Activated effector memory CD4-positive, alpha-beta T cell treated with Interleukin-2 at 50 U/mL for 16 hours (primary cell): ENCODE measurements at regions not wholly inside any gene's neighbourhood (a gene's known extent, or its start where the extent isn't known, plus 50 kb on each side); places are given as distances from the start of the nearest gene placed in this dataset.
"Not testable (repeated sequence)": the region's sequence is repeated elsewhere in the genome, so short reads cannot be mapped to it uniquely, and the experiment has no call there.

ENCODE experiments used
- DNase-seq: peaks from one replicate; pipeline ENCODE4 v3.0.0-alpha.2; 2020

DNA sequence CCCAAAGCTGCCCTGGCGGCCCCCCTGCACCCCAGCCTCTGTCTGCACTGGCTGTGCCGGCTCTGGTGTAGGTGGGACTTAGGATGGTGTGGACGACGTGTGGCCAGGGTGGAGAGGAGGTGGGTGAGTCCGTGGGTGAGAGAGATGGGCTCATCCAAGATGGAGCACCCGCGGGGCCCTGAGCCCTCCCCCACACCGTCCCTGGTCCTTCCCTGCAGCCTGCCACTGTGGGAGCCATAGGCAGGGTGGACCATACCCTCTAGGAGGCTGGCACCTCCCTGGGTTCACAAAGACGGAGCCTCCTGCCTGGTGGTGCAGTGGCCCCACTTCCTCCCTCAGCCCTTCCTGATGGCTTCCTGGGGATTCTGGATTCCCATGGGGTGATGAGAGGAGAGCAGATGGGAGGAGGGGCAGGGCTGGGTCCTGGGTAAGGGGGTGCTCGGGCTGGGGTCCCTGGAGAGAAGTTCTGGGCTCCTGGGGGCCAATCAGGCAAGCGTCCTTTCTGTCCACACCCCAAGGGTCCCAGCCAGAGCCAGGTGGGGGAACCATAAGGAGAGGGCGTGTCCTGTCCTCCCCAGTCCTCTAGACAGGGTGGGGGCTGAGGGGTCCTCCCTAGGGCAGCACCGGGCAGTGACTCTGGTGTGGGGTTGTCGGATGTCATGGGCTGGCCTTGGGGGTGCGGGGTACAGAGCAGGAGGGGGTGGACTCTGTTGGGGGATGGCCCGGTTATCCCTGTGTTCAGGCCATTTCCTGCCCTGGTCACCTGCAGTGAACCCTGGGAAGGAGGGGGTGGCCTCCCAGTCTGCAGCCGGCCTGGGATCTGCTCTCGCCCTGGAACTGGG is 384.8 kb downstream of the TMEM121 start:
- no peak for DNase-seq

DNA sequence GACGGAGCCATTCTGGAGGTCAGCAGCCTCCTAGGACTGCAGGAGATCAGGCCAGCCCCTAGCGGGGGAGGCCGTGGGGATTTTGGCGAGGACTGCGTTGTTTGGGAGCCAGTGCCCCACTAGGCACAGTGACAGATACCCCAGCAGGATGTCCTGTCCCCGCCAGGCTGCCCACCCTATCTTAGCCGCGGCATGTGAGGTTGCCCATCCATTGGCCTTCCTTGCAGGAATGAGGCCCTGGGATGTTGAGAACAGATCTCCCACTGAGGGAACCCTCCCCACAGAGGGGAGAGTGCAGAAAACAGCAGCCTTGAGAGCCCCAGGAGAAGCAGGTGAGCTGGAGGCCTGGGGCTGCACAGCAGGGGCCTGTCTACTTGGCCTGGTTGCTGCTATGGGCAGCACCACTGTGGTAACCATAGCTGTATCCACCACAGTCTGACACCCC is 385.5 kb downstream of the TMEM121 start:
- not testable (repeated sequence) for DNase-seq

- DNase-seq = no peak
Measured at GRCh38 chr14:105912641-105913180, 386.3 kb downstream of the TMEM121 start.

DNA sequence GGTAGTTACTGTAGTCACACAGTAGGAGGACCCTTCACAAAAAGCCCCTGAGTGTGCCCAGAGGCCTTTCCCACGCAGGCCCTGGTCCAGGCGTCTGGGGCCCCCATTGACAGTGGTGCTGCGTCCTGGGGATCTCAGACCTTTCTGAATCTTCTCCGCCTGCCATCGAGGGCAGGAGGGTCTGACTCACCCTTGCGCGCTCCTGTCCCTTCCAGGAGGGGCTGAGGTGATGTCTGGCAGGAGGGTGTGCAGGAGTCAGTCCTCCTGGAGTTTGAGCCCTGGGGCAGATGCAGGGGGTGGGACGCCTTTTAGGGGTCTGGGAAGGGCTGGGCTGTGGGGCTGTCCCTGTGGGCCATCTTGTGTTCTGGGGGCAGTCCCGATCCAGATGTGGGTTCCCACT is 386.8 kb downstream of the TMEM121 start:
- no peak for DNase-seq

- DNase-seq = no peak
Measured at GRCh38 chr14:105913861-105914260, 387.5 kb downstream of the TMEM121 start.

DNA sequence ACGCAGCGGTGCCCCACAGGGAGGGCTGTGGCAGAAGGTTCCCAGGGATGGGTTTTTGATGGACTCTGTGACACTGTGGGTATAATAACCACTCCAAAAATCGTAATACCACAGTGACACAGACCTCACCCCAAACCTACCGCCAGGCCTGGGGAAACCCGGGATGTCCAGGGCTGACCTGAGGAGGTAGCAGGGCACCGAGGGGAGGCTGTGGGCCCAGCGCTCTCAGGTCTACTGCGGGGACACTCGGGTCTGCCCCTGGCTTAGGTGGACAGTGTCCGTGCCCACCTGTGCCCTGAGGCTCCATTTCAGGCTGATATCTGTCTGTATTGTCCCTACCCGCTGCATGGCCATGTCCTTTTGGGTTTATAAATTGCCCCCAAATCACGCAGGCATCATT is 387.9 kb downstream of the TMEM121 start:
- not testable (repeated sequence) for DNase-seq

- no peak for DNase-seq
Measured at GRCh38 chr14:105914738-105915385, 388.5 kb downstream of the TMEM121 start.

DNA sequence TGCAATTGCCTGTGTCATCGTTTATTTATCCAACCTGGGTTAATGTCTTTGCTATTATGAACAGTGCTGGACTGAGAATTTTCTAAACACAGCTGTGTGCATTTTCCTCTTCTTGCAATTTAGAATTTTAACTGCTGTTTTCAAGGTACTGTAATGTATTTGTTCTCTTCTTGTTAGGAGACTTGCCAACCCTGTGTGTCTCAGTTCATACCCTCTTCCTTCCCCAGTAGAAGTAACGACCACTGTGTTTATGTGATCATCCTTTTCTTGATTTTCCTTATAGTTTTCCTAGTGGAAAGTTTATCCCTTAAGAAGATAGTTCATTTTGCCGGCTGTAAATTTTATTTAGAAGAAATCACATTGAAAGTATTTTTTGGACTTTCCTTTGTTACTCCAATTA is 389.2 kb downstream of the TMEM121 start:
- not testable (repeated sequence) for DNase-seq

DNA sequence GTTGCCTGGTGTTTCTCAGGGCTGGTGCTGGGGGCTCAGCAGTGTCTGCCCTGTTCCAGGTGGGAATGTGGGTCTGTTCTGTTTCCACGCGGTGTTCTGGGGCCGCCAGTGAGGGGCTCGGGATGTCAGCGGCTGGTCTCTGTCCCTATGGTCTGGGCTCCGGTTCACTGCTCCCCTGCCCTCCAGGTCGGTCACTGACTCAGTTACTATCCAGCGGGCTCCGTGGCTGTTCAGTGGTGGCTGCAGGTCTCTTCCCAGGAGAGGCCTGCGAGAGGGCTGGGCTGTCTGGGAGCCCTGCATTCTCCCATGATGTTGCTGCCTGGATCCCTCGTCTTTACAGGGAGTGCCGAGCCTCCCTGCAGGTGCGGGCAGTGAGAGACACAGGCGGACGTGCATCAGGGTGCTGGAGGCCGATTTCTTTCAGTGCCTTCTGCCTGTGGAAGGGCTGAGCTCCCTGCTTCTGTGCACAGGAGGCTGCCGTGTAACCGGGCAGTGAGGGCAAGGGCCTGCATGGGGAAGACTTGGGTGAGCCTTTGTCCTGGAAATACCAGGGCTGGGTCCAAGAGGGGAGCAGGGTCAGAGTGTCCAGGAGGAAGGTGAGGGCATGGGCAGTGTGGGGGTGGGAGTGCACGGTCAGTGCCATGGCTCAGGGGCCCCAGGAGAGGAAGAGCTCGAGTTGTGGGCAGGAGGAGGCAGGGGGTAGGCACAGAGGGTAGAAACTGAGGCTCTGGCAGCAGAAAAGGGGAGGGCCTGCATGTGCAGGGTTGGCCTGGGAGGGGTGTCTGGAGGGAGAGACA is 391.0 kb downstream of the TMEM121 start:
- DNase-seq = not testable (repeated sequence)

DNA sequence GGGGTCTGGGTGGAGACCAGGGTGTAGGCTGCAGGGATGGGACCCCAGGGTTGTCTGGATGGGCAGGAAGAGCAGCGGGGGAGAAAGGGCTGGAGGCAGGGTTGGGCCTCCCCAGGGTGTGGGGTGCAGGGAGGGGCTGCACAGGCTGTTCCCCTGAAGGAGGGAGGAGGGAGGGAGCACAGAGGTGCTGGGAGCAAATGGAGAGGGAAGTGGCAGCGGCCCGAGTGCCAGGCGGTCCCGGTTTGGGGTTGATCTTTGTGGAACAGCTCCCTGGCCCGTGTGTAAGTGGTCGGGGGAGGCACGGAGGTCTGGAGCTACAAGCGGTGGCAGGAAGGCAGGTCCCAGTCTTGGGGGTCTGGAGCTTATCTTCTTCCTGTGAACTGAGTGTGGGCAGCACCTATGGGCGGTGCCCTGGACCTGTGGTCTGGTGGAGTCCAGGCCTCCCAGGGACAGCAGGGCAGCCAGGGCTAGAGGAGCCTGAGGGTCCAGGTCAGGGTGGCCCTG is 391.6 kb downstream of the TMEM121 start:
- DNase-seq = no peak

- DNase-seq = no peak
Measured at GRCh38 chr14:105918496-105919262, 392.3 kb downstream of the TMEM121 start.

GRCh38 chr14:105919458-105920150 is 393.2 kb downstream of the TMEM121 start:
- no peak for DNase-seq

- not testable (repeated sequence) for DNase-seq
Measured at GRCh38 chr14:105920151-105920700, 393.8 kb downstream of the TMEM121 start.

DNA sequence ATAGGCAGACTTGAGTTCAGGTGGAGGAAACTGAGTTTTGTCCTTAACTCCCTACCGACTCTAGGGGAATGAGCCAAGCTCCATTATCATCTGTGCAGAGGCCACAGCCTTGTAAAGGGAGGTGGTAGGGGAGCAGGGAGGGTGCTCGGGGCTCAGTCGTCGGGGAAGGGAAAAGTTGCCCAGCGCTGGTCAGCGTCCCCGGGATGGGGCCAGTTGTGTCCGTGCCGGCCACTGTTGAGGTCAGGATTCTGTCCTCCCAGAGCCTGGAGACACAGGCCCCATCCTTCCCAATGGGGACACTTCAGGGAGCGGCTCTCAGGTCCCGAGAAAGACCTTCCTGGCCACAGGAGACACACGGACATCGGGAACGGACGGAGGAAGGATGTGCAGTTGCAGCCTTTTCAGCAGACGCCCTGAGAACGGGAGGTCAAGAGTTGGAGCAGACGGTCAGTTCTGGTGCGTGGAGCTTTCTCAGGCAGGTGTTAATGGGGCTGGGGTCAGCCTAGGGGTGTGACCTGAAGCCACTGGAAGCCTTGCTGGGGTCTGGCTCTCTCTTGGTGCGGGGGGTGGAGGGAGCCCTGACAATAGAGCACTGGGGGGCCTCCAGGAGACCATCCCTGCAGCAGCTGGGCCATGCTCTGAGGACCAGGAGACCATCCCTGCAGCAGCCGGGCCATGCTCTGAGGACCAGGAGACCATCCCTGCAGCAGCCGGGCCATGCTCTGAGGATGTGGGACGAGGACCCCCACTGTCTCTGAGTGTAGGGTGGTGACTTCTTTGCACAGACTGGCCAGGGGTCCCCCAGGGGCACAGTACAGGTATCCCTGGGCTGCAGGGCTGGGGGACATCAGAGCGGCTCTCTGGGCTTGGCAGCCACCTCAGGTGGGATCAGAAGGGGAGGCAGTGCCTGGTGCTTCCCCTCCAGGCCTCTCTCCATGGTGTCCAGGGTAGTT is 394.7 kb downstream of the TMEM121 start:
- DNase-seq = not testable (repeated sequence)

GRCh38 chr14:105921781-105922180 is 395.4 kb downstream of the TMEM121 start:
- DNase-seq = not testable (repeated sequence)

- DNase-seq = not testable (repeated sequence)
Measured at GRCh38 chr14:105923520-105924191, 397.3 kb downstream of the TMEM121 start.

GRCh38 chr14:105924951-105925591 is 398.7 kb downstream of the TMEM121 start:
- DNase-seq = no peak

GRCh38 chr14:105925615-105926372 is 399.4 kb downstream of the TMEM121 start:
- DNase-seq = no peak
